NCI-H510A treated with DMSO at 0.1 percent for 48 hours (cell line): ENCODE measurements at regions not wholly inside any gene's neighbourhood (a gene's known extent, or its start where the extent isn't known, plus 50 kb on each side); places are given as distances from the start of the nearest gene placed in this dataset.
"Not testable (repeated sequence)": the region's sequence is repeated elsewhere in the genome, so short reads cannot be mapped to it uniquely, and the experiment has no call there.

Experiments used
- DNase-seq: peaks from one replicate; lab custom pipeline; 2025; lab: John Stamatoyannopoulos, UW

GRCh38 chr19:28560786-28561185 lies 652.2 kb downstream of the UQCRFS1 start:
- DNase-seq = no peak

- no peak for DNase-seq
Observed at GRCh38 chr19:28558783-28559182, 654.2 kb downstream of the UQCRFS1 start.

- DNase-seq = no peak
Observed at GRCh38 chr19:28556371-28556770, 656.6 kb downstream of the UQCRFS1 start.

GRCh38 chr19:28555317-28555716 lies 657.6 kb downstream of the UQCRFS1 start:
- DNase-seq = no peak

GRCh38 chr19:28554321-28555091 lies 658.4 kb downstream of the UQCRFS1 start:
- no peak for DNase-seq

GRCh38 chr19:28553764-28554163 lies 659.2 kb downstream of the UQCRFS1 start:
- no peak for DNase-seq

GRCh38 chr19:28553005-28553404 lies 659.9 kb downstream of the UQCRFS1 start:
- DNase-seq = no peak

GRCh38 chr19:28549680-28550277 lies 663.2 kb downstream of the UQCRFS1 start:
- no peak for DNase-seq

- no peak for DNase-seq
Observed at GRCh38 chr19:28546148-28546685, 666.7 kb downstream of the UQCRFS1 start.

- not testable (repeated sequence) for DNase-seq
Observed at GRCh38 chr19:28545397-28545796, 667.6 kb downstream of the UQCRFS1 start.

GRCh38 chr19:28544451-28545261 lies 668.3 kb downstream of the UQCRFS1 start:
- DNase-seq = no peak

- no peak for DNase-seq
Observed at GRCh38 chr19:28543244-28543776, 669.6 kb downstream of the UQCRFS1 start.

GRCh38 chr19:28542394-28543243 lies 670.3 kb downstream of the UQCRFS1 start:
- no peak for DNase-seq

- no peak for DNase-seq
Observed at GRCh38 chr19:28541602-28542393, 671.2 kb downstream of the UQCRFS1 start.

GRCh38 chr19:28541029-28541428 lies 671.9 kb downstream of the UQCRFS1 start:
- DNase-seq = no peak

- not testable (repeated sequence) for DNase-seq
Observed at GRCh38 chr19:28540385-28540784, 672.6 kb downstream of the UQCRFS1 start.

GRCh38 chr19:28539759-28540158 lies 673.2 kb downstream of the UQCRFS1 start:
- no peak for DNase-seq

GRCh38 chr19:28538579-28538978 lies 674.4 kb downstream of the UQCRFS1 start:
- not testable (repeated sequence) for DNase-seq

GRCh38 chr19:28537896-28538295 lies 675.1 kb downstream of the UQCRFS1 start:
- DNase-seq = no peak

- DNase-seq = no peak
Observed at GRCh38 chr19:28537079-28537478, 675.9 kb downstream of the UQCRFS1 start.
